Thyroid gland (tissue), 4 donors: ENCODE measurements at regions not wholly inside any gene's neighbourhood (a gene's known extent, or its start where the extent isn't known, plus 50 kb on each side); places are given as distances from the start of the nearest gene placed in this dataset.

Experiments
- DNase-seq, 2 donors: peaks; one replicate each; pipeline ENCODE4 v3.0.0-alpha.2; 2019
- H3K27ac ChIP-seq, 3 donors: fragments of 200-600 bp; sonication (generic); 1 replicate in 2 of 3; 2 replicates in 1 of 3; pipeline ENCODE4 v1.5.1; 2016 to 2019; ENCODE audit warnings: mild to moderate bottlenecking in 1 of 3, moderate library complexity in 1 of 3
- H3K27me3 ChIP-seq: fragments of 200-600 bp; sonication (generic); one replicate; pipeline ENCODE4 v1.5.1; 2019
- H3K36me3 ChIP-seq, 2 donors: fragments of 200-600 bp; sonication (generic); one replicate each; pipeline ENCODE4 v1.5.1; 2016 to 2019
- H3K4me1 ChIP-seq, 2 donors: fragments of 200-600 bp; sonication (generic); one replicate each; pipeline ENCODE4 v1.5.1; 2017 to 2019
- H3K4me3 ChIP-seq, 3 donors: fragments of 200-600 bp; sonication (generic); replicated peaks in 1 of 3; 1 replicate in 2 of 3; 2 replicates in 1 of 3; pipeline ENCODE4 v1.5.1; 2016; ENCODE audit warnings: mild to moderate bottlenecking in 1 of 3
- H3K9me3 ChIP-seq: fragments of 200-600 bp; sonication (generic); one replicate; pipeline ENCODE4 v1.5.1; 2017
- CTCF ChIP-seq, 6 experiments: fragments of 200-600 bp in 3 of 6; fragments of 450-650 bp in 3 of 6; sonication (generic) in 3 of 6; IDR thresholded peaks; one replicate each; pipeline ENCODE4 v1.5.1; 2016 to 2019; ENCODE audit warnings: antibody characterized with exemption in 6 of 6, mild to moderate bottlenecking in 2 of 6, inconsistent platforms in 1 of 6, moderate library complexity in 1 of 6
- POLR2A ChIP-seq, 2 donors: fragments of 450-650 bp; IDR thresholded peaks; one replicate each; pipeline ENCODE4 v1.6.1; 2017; ENCODE audit warnings: antibody characterized with exemption in 2 of 2, mild to moderate bottlenecking in 2 of 2, moderate library complexity in 1 of 2
- WGBS, 2 donors: methylation state at CpG; one replicate each; pipeline ENCODE4 v1.1.5; 2017; 5-methylcytosine and 5-hydroxymethylcytosine counted together
- intact Hi-C: fragments of 100-400 bp; cut with DNase I; formaldehyde crosslinking; loops from one replicate; pipeline ENCODE4 v1.15.1; 2023

- WGBS, 2 donors = 67 to 73% methylated on average over 2 of the region's 2 CpGs
- no peak overlapping the region for H3K4me3 ChIP-seq
- no peak for TF ChIP-seq CTCF (IDR thresholded peaks at IDR 0.05)
- no peak for TF ChIP-seq POLR2A (IDR thresholded peaks at IDR 0.05)
- no peaks in the 10 kb centered on the region for H3K27me3 ChIP-seq
- no peaks in the 10 kb centered on the region for H3K9me3 ChIP-seq
- intact Hi-C loops = no loop called here
- H3K27ac ChIP-seq = no peak overlapping the region
- no peaks in the 10 kb centered on the region for H3K36me3 ChIP-seq
- no peak for DNase-seq
- H3K4me1 ChIP-seq = no peaks in the 10 kb centered on the region
Observed at GRCh38 chr6:155623450-155624178, 168.0 kb upstream of the NOX3 start.

- intact Hi-C loops = no loop called here
- no peaks in the 10 kb centered on the region for H3K36me3 ChIP-seq
- H3K27me3 ChIP-seq = no peaks in the 10 kb centered on the region
- H3K9me3 ChIP-seq = no peaks in the 10 kb centered on the region
- WGBS, 2 donors = 84 to 86% methylated on average over 4 of the region's 4 CpGs
- H3K27ac ChIP-seq = no peak overlapping the region
- TF ChIP-seq POLR2A (IDR thresholded peaks at IDR 0.05) (no peak), CTCF (IDR thresholded peaks at IDR 0.05) (no peak)
- no peak overlapping the region for H3K4me3 ChIP-seq
- H3K4me1 ChIP-seq = no peaks in the 10 kb centered on the region
- DNase-seq = no peak
Observed at GRCh38 chr6:155614606-155615005, 159.0 kb upstream of the NOX3 start.

GRCh38 chr6:155611742-155612141, 156.1 kb upstream of the NOX3 start:
- WGBS, 2 donors = 87 to 89% methylated on average over 1 of the region's 1 CpG
- intact Hi-C loops = no loop called here
- Histone ChIP-seq H3K27me3 (no peaks in the 10 kb centered on the region), H3K36me3 (no peaks in the 10 kb centered on the region), H3K4me1 (no peaks in the 10 kb centered on the region), H3K9me3 (no peaks in the 10 kb centered on the region), H3K4me3 (no peak overlapping the region), H3K27ac (no peak overlapping the region)
- TF ChIP-seq CTCF (IDR thresholded peaks at IDR 0.05) (no peak), POLR2A (IDR thresholded peaks at IDR 0.05) (no peak)
- DNase-seq = no peak

DNA sequence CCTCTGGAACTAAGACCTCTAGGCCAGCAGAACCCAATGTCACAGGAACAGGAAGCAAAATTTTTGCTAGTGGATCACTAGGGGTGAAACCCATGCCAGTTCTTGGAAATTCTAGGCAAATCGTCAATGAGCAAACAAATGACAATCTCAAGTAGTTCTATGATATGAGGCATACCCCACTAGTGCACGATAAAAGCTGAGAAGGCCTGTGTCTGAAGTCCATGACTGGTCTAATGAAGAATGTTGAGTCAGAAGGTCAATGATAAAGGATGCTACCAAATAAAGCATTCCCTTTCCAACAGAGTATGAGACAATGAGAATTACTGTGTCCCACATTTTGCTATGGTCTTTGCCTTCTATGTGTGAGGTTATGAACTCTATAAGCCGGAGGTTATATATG, 149.4 kb upstream of the NOX3 start:
- no peak overlapping the region for H3K27ac ChIP-seq
- intact Hi-C loops = no loop called here
- WGBS, 2 donors = 82 to 95% methylated on average over 3 of the region's 3 CpGs
- H3K9me3 ChIP-seq = no peaks in the 10 kb centered on the region
- no peaks in the 10 kb centered on the region for H3K36me3 ChIP-seq
- no peak for TF ChIP-seq CTCF (IDR thresholded peaks at IDR 0.05)
- H3K4me1 ChIP-seq = no peaks in the 10 kb centered on the region
- DNase-seq = no peak
- no peaks in the 10 kb centered on the region for H3K27me3 ChIP-seq
- H3K4me3 ChIP-seq = no peak overlapping the region

DNA sequence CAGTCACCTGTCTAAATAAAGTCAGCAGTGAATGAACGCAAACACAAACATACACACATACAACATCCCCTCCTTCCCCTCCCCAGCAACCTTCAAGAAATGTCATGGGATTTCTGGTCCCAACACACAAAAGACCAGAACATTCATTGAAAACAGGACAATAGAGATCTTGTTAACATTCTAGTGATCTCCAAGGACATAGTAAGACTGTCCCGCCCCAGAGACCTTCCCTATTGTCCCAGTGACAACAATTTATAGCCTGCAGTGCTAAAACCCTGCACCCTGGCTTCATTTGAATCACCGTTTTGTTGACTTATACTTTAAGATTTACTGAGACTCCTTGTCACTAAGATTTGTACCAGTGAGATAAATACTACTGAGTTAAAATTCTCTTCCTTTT, 143.9 kb upstream of the NOX3 start:
- WGBS, 2 donors = 73 to 75% methylated on average over 3 of the region's 3 CpGs
- Histone ChIP-seq H3K36me3 (no peaks in the 10 kb centered on the region), H3K27ac (no peak overlapping the region), H3K4me3 (no peak overlapping the region), H3K4me1 (no peaks in the 10 kb centered on the region), H3K9me3 (no peaks in the 10 kb centered on the region), H3K27me3 (no peaks in the 10 kb centered on the region)
- intact Hi-C loops = no loop called here
- no peak for DNase-seq
- TF ChIP-seq CTCF (IDR thresholded peaks at IDR 0.05) (no peak), POLR2A (IDR thresholded peaks at IDR 0.05) (no peak)
